ENCODE measurements at regions not wholly inside any gene's neighbourhood (a gene's known extent, or its start where the extent isn't known, plus 50 kb on each side); places are given as distances from the start of the nearest gene placed in this dataset.

- DNase-seq (ENCODE audit: low spot score), result no peak
- TF ChIP-seq CTCF (IDR thresholded peaks at IDR 0.05; ENCODE audit: borderline replicate concordance, control extremely low read depth, extremely low read depth, insufficient read depth, missing control alignments), result no peak
- in situ Hi-C loops (cut with MboI; ENCODE audit: low sequenced_read_pairs, unreplicated experiment), result no loop called here
Observed at GRCh38 chr20:10998476-10998875, 324.7 kb upstream of the JAG1 start.

GRCh38 chr20:11000416-11000815, 326.6 kb upstream of the JAG1 start:
- TF ChIP-seq CTCF (IDR thresholded peaks at IDR 0.05; ENCODE audit: borderline replicate concordance, control extremely low read depth, extremely low read depth, insufficient read depth, missing control alignments), result no peak
- DNase-seq (ENCODE audit: low spot score), result no peak
- in situ Hi-C loops (cut with MboI; ENCODE audit: low sequenced_read_pairs, unreplicated experiment), result no loop called here

GRCh38 chr20:11001302-11001701, 327.5 kb upstream of the JAG1 start:
- in situ Hi-C loops (cut with MboI; ENCODE audit: low sequenced_read_pairs, unreplicated experiment), result no loop called here

GRCh38 chr20:11001764-11002540, 328.2 kb upstream of the JAG1 start:
- in situ Hi-C loops (cut with MboI; ENCODE audit: low sequenced_read_pairs, unreplicated experiment), result no loop called here
- DNase-seq (ENCODE audit: low spot score), result no peak
- no peak for TF ChIP-seq CTCF (IDR thresholded peaks at IDR 0.05; ENCODE audit: borderline replicate concordance, control extremely low read depth, extremely low read depth, insufficient read depth, missing control alignments)

More at GRCh38 chr20:11001302-11001701, 327.5 kb upstream of the JAG1 start:
- no peak for DNase-seq (ENCODE audit: low spot score)
- TF ChIP-seq CTCF (IDR thresholded peaks at IDR 0.05; ENCODE audit: borderline replicate concordance, control extremely low read depth, extremely low read depth, insufficient read depth, missing control alignments), result no peak

- in situ Hi-C loops (cut with MboI; ENCODE audit: low sequenced_read_pairs, unreplicated experiment), result no loop called here
- no peak for DNase-seq (ENCODE audit: low spot score)
- TF ChIP-seq CTCF (IDR thresholded peaks at IDR 0.05; ENCODE audit: borderline replicate concordance, control extremely low read depth, extremely low read depth, insufficient read depth, missing control alignments), result no peak
Observed at GRCh38 chr20:11003341-11003740, 329.5 kb upstream of the JAG1 start.

GRCh38 chr20:11008444-11009033, 334.7 kb upstream of the JAG1 start:
- in situ Hi-C loops (cut with MboI; ENCODE audit: low sequenced_read_pairs, unreplicated experiment), result no loop called here
- no peak for TF ChIP-seq CTCF (IDR thresholded peaks at IDR 0.05; ENCODE audit: borderline replicate concordance, control extremely low read depth, extremely low read depth, insufficient read depth, missing control alignments)
- no peak for DNase-seq (ENCODE audit: low spot score)

Measured in GM13976 (cell line).